Middle frontal gyrus (tissue), 1 donor: ENCODE measurements at regions not wholly inside any gene's neighbourhood (a gene's known extent, or its start where the extent isn't known, plus 50 kb on each side); places are given as distances from the start of the nearest gene placed in this dataset.

Experiments
- DNase-seq: peaks from one replicate; pipeline ENCODE4 v3.0.0-alpha.2; 2015; ENCODE audit warnings: low spot score; ENCODE audit errors: extremely low spot score

DNA sequence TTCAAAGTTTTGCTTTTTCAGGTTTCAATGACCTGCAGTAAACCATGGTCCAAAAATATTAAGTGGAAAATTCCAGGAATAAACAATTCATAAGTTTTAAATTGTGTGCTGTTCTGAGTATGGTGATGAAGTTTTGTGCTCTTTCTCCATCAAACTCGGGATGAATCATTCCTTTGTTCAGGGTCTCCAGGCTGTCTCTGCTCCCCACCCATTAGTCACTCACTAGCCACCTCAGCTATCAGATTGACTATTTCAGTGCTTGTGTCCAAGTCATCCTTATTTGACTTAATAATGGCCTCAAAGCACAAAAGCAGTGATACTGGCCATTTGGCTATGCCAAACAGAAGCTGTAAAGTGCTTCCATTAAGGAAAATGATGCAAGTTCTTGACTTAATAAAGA lies 1140.4 kb downstream of the EFNB2 start:
- no peak for DNase-seq

DNA sequence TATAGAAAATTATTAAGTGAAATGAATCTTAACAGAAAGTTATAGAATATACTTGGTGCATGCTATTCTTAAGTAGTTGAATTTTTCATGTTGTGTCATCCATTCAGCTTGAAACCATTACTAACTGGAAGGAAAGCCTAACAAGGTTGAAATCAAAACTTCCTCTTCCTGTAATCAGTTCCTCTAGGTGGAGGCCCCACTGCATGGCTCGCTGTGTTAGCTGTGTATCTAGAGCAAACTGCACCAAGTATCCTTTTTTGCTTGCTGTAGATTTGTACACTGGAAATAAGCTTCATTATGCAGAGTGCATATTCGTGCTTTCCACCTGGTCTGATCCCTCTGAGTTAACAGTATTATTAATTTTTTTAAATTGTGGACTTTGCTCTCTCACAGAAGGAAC lies 1146.1 kb downstream of the EFNB2 start:
- no peak for DNase-seq

DNA sequence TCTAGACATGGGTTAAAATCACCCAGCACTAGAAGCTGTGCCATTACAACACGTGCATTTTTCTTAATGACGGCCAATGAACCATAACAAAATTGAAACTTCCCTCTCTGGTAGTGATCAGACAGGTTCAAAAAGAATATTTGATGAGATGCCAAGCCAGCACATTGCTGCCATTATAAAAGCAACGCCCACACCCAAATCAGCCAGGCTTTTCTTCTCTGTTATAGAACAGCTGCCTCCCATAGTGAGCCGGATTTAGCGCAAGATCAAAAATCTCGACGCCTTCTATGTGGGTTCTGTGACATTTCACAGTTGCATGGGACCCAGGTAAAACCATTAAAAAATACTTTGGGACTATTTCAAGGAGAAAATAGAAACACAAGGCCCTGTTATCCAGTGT lies 1158.0 kb downstream of the EFNB2 start:
- no peak for DNase-seq

DNA sequence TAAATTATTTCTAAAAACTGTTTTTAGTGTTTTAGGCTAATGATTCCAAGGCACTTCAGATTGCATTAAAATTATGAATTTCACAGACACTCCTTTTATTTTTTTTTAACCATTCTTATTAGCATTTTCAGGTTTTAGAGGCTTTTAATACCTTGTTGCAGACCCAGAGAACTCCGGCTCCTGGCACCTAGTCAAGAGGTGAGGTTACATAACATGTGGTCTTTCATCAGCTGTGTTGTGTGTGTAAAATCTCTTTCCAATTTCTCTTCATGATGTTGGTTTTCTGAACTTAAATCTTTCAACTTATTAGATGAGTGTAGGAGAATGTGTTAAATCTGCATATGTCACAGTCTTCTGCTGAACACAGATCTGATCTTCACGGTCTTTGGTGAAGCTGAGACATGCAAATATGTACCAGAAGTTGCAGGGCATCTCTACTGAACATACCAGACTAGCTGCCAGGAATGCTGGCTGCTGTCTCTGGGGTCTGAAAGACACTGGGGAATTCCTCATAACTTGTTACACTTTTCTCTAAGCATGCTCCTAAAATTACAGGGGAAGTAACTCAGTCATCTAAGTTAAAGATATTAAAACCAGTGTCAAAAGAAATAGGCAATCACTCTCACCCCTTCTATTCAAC lies 1165.3 kb downstream of the EFNB2 start:
- no peak for DNase-seq

DNA sequence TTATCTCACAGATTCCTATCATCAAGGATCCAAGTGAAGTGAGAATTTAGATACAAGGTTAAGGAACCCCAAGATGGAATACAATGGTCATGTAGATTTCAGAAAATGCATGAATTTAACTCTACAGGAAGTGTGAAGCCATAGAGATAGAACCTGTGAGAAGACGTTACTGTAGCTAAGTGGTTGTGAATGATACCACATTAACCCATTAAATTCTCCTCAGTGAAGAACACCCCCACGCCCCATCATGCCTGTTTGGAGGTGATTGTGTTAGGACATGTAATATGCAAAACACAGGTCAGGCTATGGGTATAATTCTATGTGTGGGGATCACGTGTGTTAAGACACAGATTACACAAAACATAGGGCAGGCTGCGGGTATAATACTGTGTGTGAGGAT lies 1166.7 kb downstream of the EFNB2 start:
- no peak for DNase-seq

DNA sequence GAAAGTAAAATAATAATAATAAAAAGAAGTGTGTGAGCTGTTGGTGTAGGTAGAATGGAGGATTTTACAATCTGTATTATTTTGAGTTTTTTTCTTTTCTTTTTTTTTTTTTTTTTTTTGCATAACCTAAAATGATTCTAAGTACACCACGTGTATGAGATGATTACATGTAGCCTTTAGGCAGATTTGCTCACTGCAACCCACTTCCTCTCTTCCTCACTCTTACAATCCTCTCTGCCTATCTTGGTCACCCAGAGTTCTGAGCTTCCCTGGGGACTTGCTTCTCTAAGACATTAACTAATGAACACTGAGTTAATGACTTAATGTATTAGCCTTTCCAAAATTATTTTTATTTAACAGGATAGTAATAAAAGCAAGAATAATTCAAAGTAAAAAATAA lies 1169.6 kb downstream of the EFNB2 start:
- DNase-seq: no peak

DNA sequence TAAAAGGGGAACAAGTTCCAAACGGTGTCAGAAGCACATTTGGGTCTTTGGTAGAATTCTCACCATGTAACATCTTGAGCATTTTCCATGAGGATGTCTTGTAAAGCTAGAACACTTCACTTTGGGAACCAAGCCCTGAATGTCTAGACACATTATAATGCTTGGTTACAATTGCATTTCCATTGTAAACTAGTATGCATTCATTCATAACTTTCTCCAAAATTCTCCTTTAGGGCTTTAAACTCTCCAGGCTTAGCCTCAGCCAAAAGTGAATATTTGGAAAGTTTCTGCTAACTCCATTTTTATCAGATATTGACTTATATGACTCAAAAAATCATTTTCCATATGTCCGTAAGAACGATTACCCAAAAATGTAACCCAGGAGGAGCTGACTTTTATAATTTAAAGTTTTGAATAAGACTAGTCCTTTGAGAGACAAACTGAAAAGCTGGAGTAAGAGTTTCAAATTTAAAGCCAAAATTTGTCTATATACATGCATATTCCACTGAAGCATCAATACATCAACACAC lies 1170.4 kb downstream of the EFNB2 start:
- DNase-seq: no peak

DNA sequence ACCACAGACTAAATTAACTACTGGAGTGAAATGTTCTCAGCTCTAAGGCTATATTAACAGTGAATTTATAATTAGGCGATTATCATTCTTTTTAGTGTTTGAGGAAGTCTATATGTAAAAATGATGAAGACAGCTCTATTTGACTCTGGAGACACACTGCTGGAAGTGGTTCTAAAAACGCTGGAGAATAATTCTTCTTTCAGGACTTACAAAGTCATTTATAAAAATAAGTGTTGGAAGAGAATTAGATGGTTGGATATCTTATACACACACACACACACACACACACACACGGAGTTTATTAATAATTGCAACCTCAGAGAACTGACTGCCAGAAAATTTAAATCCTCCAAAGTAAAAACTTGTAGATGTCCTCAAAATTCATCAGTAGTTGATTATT lies 1171.3 kb downstream of the EFNB2 start:
- no peak for DNase-seq

DNA sequence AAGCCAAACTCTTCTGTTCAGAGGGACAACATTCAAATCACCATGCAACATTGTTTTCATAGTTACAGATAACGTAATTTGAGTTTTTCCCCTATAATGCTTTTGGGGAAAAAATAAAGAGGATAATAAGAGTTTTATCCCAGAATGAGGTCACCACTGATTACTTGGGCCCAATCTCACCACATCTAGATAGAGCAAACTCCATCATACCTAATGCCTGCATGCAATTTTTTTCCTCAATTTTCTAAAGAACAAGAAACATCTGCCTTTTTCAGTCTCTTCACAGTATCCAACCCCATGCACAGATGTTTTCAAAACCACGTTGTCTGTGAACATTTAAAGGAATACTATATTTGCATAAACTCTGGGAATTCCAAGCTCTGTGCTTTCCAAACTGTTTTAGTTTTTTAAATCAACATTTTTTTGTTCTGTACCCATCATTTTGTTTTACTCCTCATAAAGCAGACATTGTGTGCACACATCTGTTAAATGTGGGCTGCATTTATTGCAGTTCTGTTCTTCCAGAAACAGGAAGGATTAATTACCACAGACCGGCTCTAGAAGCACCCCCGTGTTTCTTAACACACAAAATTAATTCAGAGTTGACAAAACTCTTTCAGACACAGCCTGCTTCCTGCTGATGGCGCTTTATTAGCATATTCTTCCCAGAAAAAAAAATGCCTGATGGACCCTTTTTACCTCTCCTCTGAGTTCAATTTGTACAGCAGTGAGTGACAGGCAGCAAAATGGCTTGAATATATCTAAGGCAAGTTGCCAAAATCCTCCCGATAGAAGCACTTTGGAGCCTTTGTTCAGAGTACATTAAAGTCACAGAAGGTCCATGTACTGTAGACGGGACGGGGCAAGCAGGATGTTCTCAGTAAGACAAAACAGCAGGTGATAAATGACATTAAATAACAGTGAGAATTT lies 1171.9 kb downstream of the EFNB2 start:
- no peak for DNase-seq

DNA sequence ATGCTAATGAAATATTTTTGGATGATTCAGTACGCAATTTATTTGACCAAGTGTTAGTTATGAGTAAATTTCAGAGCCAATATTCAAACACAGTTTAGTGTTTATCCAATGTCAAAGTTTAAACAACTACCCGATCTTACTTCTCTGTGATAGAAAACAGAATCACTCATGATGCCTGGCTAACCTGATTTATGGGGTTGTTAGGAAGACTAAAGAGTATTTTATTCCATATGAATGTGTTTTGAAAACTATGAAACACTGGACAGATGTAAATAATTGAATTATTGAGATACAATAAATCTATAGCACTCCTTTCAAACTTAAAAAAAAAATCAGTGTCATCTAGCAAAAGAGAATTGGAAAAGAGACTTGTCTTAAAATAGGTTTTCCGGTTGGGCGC lies 1181.8 kb downstream of the EFNB2 start:
- no peak for DNase-seq

DNA sequence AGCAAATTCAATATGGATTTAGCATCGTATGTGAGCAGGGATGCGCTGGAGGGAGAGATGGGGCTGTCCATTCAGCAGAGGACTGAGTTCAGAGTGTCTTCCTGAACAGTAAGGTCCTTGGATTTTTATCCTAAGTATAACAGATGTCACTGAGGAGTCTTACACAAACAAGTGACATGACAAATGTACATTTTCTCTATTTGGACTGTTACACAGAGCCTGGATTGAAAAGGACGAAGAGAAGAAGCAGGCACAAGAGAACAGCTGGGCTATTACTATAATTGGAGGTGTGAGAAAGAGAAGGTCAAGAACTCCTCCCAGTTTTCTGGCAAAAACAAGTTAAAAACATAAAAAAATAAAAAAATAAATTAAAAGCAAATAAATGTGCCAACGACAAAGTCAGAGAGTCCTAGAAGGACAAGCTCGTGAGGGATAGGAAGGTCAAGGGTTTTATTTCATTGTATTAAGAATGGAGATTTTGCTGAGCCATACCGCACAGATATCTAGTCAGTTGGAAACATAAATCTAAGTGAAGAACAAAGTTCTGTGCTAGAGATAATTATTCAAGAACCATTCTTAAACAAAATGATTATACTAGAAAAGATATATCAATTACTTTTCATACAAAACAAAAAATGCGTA lies 1186.3 kb downstream of the EFNB2 start:
- DNase-seq: no peak

DNA sequence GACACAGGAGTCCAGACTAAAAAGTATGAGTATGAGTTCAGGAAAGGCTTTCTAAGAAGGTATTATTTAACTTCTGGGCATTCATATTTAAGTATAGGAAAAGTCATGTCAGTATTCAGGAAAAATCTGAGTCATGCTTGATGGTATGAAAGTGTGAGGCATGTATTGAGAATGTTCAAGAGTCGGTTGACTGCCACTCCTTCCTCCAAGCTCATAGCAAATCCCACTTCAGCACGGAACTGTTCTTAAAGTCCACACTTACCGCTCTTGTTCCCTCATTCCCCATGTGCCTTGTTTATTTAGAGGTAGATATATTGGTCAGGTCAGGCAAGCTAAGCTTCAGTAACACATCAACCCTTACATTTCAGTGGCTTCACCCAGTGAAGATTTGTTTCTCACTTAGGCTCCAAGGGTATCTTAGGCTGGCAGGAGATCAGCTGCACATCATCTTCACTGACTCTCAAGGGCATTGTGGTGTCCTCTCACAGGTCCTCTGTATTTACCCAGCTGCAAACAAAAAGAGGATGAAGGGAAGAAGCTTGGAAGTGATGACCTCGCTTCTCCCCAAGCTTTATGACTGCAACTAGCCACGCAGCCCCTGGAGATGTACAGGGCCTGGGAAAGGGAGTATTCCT lies 1189.2 kb downstream of the EFNB2 start:
- DNase-seq: no peak

DNA sequence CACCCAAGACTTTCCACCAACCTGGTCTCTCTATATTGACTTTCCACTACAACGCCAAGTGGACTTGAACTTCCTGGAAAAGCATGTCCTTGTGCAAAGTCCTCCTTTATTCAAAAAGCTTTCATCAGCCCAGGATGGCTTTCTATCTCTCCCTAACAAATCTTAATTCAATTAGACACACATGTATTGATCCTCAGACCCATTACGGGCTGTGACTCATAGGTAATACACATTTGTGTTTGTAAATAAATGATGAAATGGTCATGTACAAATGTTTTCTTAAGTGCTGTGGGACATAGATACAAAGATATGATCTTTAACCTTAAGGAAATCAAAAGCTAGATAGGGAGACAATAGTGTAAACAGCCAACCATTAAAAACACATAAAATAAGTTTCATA lies 1189.7 kb downstream of the EFNB2 start:
- DNase-seq: no peak

DNA sequence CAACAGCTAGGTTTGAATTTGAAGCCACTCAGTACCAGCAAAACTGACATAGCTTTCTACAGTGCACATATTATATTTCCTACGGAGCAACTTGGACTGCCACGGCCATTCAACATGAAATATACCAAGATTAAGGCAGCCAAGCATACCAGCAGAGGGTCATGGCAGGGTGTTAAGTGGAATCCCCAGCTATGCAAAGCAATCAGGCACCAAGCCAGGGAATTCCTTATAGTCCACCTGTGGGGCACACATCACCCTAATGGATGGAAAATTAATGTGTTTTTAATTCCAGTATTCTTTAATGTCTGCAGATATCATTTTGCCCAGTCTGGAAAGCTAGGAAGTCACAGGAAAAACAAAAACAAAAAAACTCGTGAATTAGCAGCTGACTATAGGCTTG lies 1190.3 kb downstream of the EFNB2 start:
- no peak for DNase-seq

DNA sequence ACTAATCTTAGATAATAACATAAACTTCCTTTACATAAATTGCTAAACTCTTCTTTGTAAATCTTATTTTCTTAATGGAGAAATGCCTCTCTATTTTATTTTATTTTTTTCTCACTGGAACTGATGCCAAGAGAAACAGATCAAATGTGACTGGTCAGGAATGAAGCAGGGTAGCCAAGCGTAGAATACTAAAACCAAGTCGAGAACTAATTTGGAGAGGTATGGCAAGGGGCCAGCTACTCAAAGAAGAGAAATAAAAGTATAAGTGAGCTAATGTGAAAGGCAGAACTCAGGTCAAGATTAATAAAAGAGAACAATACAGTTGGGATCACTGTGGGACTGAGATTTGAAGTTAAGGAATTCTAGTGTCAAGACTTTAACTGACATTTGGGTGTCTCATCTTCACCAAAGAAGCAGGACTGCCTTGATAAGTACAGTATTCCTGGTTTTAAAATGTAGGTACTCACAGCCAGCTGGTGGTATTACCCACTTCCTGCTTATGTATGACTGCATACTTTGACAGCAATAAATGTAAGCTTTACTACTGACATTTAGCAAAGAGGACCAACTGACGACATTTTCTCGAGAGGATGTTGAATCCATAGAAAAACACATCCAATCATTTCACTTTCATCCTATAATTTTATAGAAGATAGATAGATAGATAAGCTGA lies 1192.2 kb downstream of the EFNB2 start:
- DNase-seq: no peak

DNA sequence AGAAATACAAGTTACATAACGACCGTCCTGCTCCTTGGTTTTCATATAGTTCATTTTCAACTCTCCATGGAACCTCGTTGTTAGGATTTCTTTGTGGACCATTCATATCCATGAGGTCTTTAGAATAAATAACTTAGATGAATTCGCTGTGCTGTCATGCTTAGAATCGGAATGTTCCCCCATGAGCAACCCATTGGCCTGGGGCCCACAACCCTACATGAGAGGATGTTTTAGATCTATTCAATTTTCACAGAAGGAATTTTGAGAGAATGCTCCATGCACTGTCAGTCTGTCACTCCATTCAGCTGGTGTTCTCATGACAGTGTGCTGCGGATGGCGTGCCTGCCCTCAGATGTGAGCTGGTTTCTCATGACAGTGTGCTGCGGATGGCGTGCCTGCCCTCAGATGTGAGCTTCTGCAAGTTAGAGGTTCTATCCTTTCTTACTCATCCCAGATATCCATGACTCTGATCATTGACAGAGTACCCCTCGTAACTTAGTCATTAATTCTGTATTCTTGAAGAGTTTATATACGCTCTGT lies 1193.1 kb downstream of the EFNB2 start:
- no peak for DNase-seq

DNA sequence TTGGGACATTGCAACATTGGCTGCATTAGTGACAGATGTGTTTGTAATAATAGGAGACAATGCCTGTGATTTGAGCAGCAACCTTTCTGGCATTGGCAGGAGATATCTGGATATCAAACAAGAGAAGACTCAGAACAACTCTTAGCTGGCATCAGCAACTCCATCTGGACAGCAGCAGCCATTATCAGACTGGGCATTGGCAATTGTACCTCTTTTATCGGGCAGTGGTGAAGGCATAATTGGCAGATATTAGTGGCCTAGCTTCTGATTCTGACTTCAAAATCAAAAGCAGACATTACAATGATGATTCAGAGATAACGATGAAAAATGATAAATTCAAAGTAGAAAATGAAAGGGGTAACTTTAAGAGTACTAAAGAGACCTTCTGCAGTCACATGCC lies 1193.7 kb downstream of the EFNB2 start:
- DNase-seq: no peak

DNA sequence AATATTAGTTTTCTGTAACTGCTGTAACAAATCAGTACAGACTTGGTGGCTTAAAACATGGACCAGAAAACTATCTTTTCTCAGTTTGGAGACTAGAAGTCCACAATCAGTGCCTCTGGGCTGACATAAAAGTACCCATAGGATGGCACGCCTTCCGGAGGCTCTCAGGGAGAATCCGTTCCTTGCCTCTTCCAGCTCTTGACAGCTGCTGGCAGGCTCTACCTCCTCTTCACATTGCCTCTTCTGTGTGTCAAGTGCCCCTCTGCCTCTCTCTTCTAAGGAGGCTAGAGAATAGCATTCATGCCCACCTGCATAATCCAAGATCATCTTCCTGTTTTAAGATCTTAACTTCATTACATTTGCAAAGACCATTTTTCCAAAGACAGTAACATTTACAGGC lies 1194.2 kb downstream of the EFNB2 start:
- no peak for DNase-seq

DNA sequence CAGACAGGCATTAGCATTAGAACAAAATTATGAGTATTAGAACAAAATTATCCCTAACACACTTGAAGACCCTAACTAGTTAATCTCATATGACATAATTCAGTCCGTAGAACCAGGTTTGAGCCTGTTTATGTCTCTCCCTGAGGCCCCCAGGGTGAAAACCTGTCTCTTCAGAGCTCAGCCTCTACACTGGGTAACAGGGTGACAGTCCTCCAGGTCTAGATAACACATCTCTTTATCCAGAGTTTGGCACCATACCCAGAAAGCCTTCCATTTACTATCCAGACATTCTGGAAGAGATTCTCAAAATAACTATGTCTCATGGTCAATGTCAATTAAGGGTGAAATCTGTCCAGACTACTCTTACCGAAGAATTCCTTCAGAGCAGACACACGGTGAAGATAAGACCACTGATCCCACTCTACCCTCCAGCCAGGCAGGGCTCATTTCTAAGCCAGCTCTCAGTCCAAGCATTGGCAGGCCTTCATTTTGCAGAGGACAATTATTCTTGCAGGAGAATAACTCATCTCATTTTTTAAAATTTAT lies 1195.3 kb downstream of the EFNB2 start:
- no peak for DNase-seq

DNA sequence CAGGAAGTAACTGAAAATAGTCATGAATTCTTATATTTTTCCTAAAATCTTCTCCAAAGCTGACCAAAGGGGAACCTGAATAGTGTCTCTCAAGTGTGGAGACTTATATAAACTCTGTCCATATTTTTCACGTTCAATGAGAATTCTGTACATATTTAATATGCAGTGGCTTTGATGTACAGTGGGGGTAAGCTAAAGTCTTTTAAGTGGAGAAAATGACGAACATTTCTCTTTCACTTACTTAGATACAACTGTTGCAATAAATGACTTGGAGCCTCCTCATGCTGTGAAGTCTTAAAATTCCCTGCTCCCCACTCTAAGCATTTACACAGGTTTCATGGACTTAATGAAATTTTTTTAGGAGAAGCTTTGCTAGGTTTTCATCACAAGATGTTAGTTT lies 1196.7 kb downstream of the EFNB2 start:
- DNase-seq: no peak

DNA sequence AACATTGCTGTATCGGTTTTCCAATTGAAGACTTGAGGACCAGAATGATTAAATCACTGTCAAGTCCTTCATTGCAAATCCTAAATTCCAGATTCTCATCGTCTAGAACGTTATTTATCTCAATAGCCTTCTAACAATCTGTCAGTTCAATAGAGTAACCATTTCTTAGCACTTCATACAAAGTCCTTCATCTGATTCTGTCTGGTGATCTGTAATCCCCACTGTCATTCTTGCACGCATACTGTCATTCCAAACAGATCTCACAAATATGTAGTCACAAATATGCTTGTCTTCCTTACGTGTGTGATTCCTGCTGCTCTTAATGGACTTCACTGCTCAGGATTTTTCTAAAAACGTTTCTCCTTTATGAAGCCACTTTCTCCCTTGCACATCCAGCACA lies 1197.5 kb downstream of the EFNB2 start:
- no peak for DNase-seq
